ENCODE measurements at regions not wholly inside any gene's neighbourhood (a gene's known extent, or its start where the extent isn't known, plus 50 kb on each side); places are given as distances from the start of the nearest gene placed in this dataset.

- TF ChIP-seq CTCF (IDR thresholded peaks at IDR 0.05) (no peak), EZH2 (IDR thresholded peaks at IDR 0.05) (no peak), EZH2phosphoT487 (IDR thresholded peaks at IDR 0.05) (no peak)
Measured at GRCh38 chr5:152178350-152178699, 226.8 kb downstream of the NMUR2 start.
